GM19238 (cell line): ENCODE measurements at regions not wholly inside any gene's neighbourhood (a gene's known extent, or its start where the extent isn't known, plus 50 kb on each side); places are given as distances from the start of the nearest gene placed in this dataset.
"Not testable (repeated sequence)": the region's sequence is repeated elsewhere in the genome, so short reads cannot be mapped to it uniquely, and the experiment has no call there.

Experiments used
- DNase-seq: peaks from one replicate; pipeline ENCODE4 v3.0.0; 2011; ENCODE audit warnings: low spot score; ENCODE audit not compliant: insufficient read length

DNA sequence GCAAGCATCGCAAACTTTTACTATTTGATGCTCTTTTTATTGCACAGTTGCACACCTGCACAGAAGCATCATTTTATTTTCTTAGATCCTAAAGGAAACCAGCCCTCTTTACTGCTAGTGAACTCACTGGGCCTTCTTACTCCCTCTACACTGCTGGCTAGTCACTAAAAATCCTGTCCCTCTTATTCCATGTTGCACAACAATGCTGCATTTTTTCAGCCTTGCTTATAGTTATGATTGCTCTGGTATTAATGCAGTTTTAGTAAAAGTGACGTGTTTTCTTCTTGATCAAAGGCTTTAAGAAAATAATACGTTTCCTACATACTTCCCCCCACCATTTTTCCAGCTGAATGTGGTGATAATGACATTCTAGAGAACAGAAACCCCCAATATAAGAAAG lies 132.9 kb upstream of the FAM3C start:
- DNase-seq, result no peak

DNA sequence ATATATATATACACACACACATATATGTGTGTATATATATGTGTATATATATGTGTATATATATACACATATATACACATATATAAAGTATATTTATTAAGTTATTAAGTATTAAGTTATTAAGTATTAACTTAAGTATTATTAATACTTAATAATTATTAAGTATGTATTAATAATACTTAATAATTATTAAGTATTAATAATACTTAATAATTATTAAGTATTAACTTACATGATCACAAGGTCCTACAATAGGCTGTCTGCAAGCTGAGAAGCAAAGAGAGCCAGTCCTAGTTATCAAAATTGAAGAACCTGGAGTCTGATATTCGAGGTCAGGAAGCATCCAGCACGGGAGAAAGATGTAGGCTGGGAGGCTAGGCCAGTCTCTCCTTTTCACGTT lies 130.1 kb upstream of the FAM3C start:
- DNase-seq, result not testable (repeated sequence)

DNA sequence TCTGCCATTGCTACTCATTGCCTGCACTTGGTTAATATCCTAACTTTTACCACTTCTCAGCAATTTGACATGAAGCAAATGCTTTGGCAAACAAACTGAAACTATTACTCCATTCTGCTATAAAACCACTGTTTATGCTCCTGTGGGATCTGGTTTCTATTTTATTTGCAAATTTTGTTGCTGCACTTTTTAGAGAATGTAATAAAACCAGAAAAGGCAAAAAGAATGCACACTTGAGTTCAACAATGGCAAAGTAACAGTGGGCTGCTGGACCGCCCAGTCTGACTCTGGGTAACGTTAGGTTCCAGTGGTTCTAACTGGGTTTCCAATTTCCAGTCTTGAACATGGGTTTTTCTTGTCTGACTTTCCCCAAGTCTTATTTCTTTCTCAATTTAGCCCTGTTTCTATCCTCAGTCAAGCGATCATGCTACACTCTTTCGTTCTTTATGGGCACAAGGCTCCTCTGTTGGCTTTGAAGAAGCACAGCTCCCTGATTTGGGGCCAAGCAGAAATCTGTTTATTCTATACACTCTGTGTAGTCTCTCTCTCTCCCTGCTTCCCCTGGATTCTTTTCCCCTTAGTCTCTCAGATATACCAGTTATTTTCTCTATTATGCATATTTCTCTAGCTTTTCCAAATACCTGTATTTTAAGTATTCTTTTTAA lies 129.2 kb upstream of the FAM3C start:
- no peak for DNase-seq

DNA sequence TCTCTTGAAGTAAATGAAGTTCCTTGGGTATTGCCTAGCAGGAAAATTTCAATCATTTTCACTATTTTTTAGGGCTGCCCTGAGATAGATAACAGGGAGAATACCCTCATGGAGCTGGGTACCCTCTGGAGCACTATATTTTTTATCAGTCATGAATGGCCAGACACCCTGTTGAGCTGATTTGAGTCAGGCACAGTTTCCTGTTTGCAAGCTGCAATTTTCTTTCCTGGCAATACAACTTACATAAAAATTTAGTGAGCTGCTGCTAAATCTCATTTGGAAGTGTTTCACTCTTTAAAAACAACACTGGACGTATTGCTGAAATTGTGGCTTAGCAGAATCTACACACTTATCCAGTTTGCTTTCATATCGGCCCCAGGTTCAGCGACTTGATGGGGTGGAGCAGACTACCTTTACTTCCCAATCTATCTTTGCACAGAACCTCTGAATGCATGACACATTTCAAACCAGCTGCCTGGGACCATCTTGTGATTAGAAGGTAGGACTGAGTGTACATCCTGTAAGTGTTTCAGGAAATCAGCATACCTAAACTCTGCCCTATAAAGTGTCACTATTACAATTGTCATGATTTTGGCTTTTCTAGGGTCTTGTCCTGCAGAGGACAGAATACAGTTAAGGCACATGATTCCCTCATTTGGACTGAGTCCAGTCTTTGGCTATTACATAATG lies 125.7 kb upstream of the FAM3C start:
- no peak for DNase-seq

DNA sequence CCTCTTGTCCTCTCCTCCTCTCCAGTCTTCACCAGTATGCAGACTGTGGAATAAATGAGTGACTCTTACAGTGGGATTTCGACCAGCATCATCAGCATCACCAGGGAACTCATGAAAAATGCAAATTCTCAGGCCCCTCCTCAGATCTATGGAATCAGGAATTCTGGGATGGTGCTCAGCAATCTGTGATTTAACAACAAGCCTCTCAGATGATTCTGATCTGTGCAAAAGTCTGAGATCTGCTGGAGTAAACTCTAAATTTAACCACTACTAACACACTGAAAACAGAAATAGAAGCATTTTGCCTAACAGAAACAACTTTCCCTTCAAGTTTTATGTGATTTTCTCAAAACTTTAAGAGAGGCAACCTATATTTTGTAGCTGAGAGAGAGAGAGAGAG lies 124.8 kb upstream of the FAM3C start:
- no peak for DNase-seq

DNA sequence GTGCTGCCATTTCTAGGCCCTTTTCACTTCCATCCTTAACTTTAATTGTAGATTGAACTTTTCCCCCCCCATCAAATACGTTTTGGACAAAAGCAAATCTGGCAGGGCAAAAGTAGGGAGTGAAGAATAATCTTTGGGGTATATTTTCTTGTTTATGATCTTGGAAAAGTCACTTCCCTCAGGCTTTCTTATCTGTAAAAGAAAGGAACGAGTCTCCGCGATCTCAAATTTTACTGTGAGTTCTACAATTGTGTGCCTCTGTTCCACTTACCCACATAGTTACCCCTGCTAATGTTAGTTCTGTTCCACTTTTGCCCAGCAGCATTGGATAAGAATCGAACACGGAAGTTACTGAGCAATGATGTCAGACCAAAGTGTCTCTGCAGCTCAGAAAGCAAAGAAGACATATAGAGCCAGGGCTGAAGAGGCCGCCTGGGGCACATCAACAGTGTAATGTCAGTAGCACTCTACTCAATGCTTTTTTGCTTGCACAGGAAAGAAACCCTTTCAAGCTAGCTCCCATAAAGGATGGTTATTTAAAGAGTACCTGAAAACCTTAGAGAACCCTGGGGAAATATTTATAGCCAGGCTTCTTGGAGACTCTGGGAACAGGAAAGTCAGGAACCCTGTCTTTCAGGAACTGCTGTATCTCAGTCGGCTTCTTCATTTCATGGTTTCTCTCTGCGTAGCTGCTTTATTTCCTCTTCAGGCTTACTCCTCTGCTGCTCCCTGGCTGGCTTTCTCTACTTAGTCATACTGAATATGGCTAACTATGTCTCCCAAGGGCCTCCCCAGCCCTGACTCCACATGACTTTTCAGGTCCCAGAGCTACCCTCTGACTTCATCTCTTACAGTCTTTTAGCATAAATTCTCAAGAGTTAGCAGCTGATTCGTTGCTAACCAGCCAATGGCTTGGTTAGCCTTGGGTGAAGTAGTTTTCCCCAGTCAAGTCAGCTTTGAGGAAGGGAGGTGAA lies 123.7 kb upstream of the FAM3C start:
- no peak for DNase-seq

DNA sequence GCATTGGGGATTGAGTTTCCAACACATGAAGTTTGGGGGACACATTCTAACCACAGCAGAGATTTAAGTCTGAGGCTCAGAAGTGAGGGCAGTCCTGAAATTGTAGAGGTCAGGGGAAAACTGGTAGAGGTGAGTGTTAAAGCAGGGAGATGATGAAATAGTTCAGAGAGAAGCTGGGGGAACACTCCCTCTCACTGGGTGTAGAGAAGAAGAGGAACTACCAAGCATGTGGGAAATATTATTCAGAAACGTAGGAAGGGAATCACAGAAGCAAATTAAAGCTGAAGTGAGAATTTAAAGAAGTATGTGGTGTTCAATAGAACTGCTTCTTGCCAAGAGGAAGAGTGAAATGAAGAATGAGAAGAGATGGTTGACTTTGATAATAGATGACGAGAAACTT lies 121.5 kb upstream of the FAM3C start:
- no peak for DNase-seq

DNA sequence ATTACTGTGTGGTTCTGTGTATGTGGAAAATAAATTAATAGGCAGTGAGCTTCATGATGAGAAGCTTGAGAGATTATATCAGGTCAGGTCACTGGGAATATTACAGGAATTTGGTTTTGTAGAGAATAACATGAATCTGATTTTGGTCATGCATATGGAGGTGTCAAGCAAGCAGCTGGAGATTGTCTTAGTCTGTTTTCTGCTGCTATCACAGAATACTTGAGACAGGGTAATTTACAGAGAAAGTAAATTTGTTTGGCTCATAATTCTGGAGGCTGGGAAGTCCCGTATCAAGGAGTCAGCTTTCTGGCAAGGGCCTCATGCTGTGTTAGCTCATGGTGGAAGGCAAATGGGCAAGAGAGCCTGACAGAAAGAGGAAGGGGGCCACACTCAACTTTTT lies 120.7 kb upstream of the FAM3C start:
- no peak for DNase-seq

DNA sequence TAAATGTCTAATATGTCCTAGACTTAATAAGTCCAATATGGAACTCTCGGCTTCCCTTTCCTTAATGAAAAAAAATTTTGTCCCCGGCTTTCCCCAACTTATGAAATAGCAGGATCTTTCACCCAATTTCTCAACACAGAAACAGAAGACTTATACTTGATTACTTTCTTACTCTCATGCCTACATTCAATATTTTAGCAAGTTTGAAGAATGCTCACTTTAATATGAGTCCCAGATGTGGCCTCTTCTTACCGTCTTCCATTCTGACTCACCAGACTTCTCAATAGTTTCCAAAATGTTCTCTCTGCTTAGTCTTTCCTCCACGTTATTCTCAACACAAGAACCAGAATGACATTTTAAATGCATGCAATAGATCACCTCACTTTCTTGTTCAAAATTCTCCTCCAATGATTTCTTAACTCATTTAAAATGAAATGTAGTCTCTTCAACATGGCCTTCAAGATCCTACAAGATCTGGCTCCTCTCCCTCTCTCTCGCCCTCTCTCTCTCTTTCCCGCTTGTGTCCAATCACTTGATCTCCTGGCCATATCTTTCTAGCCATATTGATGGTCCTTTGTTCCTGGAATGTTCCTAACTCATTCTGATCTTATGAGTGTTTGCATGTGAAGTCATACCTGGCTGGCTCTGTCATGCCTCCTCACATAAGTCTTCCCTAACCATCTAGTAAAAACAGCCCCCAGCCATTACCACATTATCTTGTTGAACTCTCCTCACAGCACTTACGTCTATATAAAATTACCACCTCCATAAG lies 119.7 kb upstream of the FAM3C start:
- no peak for DNase-seq

DNA sequence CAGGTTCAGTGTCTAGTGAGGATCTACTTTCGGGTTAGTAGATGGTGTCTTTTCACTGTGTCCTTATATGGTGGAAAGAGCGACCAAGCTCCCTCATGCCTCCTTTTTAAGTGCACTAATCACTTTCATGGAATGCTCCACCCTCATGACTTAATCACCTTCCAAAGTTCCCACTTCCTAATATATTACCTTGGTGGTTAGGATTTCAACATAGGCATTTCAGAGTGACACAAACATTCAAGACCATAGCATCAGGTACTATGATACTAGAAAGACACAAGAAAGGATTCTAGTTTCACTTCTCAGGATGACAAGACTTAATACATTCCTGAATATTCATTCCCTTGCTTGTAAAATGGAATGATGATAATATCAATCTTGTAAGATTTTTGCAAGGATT lies 119.1 kb upstream of the FAM3C start:
- DNase-seq, result no peak

DNA sequence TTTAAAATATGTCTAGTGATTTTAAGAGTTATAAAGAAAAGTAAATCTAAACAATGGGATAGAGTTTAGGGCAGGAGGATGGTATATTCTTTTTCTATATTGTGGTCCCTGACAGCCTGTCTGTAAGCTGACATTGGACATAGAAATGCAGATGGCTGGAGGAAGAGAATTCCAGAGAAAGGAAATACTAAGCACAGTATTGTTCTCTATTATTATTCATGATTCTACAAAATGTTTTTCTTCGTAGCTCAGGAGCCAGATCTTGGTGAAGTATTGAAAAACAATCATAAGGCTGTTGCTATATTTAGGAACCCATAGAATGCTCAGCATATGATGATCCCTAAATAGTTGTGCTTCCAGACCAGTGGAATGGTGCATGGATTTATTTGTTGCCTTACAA lies 117.0 kb upstream of the FAM3C start:
- DNase-seq, result no peak

DNA sequence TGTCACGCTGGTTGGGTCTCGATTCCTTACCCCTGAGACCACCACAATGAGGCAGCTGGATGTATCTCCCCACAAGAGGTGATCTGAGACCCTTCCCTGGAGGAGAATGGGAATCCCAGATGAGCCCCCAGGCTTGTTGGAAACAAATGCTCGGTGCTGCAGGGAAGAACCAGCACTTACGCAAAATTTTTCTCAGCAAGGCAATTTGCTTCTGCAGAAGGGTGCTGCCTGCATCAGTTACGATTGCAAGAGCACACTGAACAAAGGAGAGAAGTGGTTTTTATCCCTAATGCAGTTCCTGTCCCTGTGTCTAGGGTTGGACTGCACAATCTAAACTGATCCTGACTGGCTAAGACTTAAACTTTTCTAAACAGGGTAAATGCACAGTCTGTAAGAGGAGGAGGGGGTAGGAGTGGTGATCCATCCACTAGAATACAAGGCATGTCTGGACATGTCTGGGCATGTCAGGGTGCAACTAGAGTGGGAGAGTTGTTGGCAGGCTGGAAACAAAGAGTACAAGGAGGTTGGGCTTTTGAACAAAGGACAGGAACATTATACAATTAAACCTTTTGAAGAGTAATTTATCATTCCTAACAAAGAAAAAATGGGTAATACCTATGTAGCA lies 114.9 kb upstream of the FAM3C start:
- DNase-seq, result no peak

DNA sequence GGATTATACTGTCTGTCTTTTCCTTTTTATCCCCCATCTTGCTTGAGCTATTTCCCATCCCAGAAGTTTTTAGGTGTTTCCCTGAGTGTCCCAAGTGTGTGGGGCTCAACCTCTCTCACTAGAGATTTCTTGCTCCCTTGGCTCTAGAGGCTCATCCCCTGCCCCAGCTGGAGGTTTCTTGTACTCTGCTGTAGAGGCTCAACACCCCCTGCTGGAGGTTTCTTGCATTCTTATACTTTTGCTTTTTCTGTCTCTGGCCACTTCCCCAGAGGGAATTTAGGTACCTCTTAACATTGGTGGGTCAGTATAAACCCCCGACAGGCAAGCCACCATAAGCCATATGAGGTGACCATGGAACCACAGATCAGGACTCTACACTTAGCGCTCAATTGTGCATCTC lies 114.2 kb upstream of the FAM3C start:
- DNase-seq, result no peak

DNA sequence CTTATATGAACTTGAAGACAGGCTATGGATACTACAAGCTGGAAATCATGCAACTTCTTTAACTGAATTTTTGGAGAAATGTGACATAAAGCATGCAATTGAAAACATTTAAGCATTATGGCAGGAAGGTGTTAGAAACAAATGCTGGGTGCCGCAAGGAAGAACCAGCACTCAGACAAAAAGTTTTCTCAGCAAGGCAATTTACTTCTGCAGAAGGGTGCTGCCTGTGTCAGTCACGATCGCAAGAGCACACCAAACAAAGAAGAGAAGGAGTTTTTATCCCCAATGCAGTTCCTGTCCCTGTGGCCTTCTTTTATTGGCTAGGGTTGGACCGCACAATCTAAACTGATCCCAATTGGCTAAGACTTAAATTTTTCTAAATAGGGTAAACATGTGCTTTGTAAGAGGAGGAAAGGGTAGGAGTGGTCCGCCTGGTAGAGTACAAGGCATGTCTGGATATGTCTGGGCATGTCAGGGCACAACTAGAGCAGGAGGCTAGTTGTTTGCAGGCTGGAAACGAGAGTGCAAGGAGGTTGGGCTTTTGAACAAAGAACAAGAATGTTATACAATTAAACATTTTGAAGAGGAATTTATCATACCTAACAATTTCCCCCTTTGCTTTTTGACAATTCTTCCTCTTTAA lies 109.6 kb upstream of the FAM3C start:
- DNase-seq, result no peak

DNA sequence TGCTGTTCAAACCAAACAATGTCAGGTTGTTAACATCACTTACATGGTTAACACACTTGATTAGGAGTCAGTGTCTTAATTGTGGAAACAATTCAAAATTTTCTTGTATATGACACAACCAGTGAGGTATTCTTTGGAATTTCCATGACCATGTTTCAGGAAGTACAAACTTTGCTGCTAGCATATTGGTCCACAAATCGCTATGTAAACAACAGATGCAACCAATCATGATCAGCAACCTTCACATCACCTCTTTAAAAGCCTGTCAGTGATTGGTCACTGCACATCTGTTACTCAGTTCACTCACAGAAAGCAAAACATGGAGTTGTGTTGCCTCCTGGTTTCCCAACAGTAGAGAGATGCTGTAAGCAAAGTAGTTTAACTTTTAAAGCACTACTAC lies 108.9 kb upstream of the FAM3C start:
- no peak for DNase-seq

DNA sequence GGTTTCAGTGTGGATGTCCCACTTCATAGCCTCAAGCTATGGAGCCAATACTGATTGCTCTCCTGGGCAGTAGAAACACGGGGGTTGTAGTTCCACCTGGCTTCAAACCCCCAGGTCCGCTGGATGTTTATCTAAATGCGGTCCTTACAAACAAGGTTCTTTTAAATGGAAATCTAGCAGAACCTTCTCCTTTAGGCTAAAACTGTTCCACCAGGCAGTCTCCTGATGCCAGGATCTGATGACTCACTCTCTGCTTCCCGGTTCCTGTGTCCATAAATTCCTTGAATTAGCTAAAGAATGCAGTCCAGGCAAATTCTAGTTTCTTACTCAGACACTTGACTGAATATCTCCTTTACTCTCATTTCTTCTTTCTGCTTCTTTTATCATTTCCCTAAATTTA lies 108.4 kb upstream of the FAM3C start:
- no peak for DNase-seq

DNA sequence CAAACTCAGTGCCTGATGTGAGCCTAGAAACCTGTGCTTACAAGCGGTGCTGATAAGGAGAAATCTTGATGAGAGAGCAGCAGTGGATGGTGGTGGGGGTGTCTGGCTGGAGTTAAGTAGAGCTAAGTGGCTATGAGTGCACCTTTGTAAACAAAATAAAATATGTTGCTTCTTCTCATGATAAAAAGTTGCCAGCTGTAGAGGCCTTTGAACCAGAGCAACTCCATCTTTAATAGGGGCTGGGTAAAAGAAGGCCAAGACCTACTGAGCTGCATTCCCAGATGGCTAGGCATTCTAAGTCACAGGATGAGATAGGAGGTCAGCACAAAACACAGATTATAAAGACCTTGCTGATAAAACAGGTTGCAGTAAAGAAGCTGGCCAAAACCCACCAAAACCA lies 107.6 kb upstream of the FAM3C start:
- DNase-seq, result no peak

DNA sequence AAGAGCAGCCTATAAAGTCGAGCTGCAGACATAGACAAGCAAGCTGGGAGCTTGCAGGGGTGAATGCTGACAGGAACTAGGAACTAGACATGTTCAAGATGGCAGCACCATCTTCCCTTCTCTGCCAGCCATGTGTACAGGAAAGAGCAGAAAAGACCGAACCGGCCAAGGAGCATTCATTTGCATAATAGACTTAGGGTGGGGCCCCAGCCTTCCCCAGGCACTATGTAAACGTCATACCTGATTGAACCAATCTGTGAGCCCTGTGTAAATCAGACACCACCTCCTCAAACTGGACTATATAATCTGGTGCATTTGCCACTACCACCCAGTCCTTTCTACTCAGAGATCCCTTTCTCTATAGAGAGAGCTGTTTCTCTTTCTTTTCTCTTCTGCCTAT lies 106.9 kb upstream of the FAM3C start:
- no peak for DNase-seq

DNA sequence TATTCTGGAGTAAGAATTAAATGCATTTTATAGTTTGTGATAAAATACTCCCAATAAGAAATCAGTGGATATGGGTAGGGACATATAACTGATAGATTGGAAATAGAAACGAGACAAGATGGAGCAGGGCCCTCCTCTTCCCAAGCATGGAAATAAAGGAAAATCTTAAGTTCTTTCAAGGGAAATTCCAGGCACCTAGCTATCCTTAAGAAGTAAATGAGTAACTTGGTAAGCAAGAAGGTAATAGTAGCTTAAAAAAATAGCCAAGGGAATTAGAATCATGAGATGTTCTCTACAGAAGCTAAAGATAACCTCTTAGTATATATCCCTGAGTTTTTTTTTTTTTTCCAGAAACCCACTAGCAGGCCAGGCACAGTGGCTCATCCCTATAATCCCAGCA lies 105.5 kb upstream of the FAM3C start:
- DNase-seq, result no peak

DNA sequence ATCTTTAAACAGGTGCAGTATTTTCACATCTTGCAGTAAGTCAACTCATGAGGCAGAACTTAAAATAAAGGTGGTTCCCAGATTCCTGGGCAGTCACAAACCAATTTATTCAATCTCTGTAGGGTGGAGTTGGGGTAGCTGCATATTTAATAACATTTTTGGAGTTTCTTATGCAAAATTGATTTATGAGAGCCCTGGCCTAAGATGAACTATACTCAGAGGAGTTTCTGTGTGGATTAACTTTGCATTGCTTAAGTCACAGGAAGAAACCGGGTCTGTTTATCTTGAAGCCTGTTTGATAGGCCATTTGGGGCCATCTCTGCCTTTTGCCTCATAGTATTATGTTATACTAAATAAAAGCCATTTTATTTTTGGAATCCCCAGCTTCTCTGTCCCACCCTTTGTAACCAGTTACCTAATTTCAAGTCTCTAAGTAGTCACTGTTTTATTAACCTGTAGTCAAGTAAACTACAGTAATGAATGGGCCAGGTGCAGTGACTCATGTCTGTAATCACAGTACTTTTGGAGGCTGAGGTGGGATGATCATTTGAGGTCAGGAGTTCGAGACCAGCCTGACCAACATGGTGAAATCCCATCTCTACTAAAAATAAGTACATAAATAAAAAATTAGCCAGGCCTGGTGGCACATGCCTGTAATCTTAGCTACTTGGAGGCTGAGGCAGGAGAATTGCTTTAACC lies 104.4 kb upstream of the FAM3C start:
- DNase-seq, result no peak
